WERI-Rb-1 (cell line): ENCODE measurements at regions not wholly inside any gene's neighbourhood (a gene's known extent, or its start where the extent isn't known, plus 50 kb on each side); places are given as distances from the start of the nearest gene placed in this dataset.

Source experiments
- DNase-seq: peaks from one replicate; pipeline ENCODE4 v3.0.0-alpha.2; 2020
- H3K27ac ChIP-seq: fragments of 250-450 bp; sonication (Bioruptor Pico); 2 replicates; pipeline ENCODE4 v1.5.1; 2020; ENCODE audit warnings: mild to moderate bottlenecking, moderate library complexity
- H3K27me3 ChIP-seq: fragments of 250-450 bp; sonication (Bioruptor Pico); 2 replicates; pipeline ENCODE4 v1.5.1; 2021; ENCODE audit warnings: mild to moderate bottlenecking, low read depth, moderate library complexity; ENCODE audit not compliant: insufficient read depth, severe bottlenecking
- H3K36me3 ChIP-seq: fragments of 250-450 bp; sonication (Bioruptor Pico); 2 replicates; pipeline ENCODE4 v1.5.1; 2020; ENCODE audit warnings: mild to moderate bottlenecking, moderate library complexity
- H3K4me3 ChIP-seq: 2 replicates; pipeline ENCODE4 v1.5.1; 2011; ENCODE audit warnings: low read depth, mild to moderate bottlenecking, control low read depth, low read length
- H3K9me3 ChIP-seq: fragments of 250-450 bp; sonication (Bioruptor Pico); 2 replicates; pipeline ENCODE4 v1.5.1; 2021; ENCODE audit warnings: mild to moderate bottlenecking, moderate library complexity; ENCODE audit not compliant: severe bottlenecking
- TF ChIP-seq, protein P1 (sequence below): IDR thresholded peaks from 2 replicates; pipeline ENCODE4 v1.5.1; 2011; ENCODE audit warnings: low read depth, mild to moderate bottlenecking, control low read depth, inconsistent platforms, low read length

DNA sequence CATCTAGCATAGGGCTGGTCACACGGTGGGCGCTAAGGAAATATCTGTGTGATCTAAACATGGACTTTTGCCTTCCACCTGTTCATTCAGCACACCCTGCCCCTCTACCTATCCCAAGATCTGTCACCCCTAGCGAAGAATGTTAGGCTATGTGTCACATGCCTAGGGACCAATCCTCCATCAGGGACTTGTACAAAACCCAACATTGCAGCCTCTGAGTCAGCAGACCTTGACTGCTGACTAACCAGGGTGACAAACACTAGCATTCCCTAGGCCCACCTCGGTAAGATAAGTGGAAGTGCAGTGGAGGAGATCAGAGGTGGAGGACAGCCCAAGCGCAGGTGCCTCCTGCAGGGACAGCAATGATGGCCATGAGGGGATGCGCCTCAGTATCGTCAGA is 99.2 kb downstream of the SOX11 start:
- H3K4me3 ChIP-seq: no peak overlapping the region
- TF ChIP-seq, protein P1, sequence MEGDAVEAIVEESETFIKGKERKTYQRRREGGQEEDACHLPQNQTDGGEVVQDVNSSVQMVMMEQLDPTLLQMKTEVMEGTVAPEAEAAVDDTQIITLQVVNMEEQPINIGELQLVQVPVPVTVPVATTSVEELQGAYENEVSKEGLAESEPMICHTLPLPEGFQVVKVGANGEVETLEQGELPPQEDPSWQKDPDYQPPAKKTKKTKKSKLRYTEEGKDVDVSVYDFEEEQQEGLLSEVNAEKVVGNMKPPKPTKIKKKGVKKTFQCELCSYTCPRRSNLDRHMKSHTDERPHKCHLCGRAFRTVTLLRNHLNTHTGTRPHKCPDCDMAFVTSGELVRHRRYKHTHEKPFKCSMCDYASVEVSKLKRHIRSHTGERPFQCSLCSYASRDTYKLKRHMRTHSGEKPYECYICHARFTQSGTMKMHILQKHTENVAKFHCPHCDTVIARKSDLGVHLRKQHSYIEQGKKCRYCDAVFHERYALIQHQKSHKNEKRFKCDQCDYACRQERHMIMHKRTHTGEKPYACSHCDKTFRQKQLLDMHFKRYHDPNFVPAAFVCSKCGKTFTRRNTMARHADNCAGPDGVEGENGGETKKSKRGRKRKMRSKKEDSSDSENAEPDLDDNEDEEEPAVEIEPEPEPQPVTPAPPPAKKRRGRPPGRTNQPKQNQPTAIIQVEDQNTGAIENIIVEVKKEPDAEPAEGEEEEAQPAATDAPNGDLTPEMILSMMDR: no peak
- no peak for DNase-seq
- no peaks in the 10 kb centered on the region for H3K27me3 ChIP-seq
- H3K9me3 ChIP-seq: peaks cover 9% of the 10 kb centered on the region
- no peaks in the 10 kb centered on the region for H3K36me3 ChIP-seq
- no peak overlapping the region for H3K27ac ChIP-seq

DNA sequence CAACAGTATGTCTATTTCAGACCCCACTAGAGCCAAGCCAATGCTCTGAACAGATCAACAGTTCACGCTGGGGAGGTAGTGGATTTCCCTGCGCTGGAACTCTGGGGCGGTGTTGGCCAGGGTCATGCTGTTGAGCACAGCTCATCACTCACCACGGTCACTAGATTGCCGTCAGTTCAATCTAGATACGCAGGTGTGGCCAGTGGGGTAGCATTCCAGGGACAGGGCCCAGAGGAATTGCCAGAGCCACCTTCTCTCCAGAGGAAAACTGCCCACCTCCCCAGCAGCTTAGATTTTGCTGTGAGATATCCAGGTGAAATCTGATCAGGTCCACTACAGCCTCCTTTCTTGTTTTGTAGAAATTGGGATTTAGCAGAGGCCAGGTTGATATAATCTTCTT is 101.8 kb downstream of the SOX11 start:
- DNase-seq: peak; percentile 64
- Histone ChIP-seq H3K4me3 (peak overlapping the region; percentile 5; the same call in 1 of the 2 replicates), H3K36me3 (no peaks in the 10 kb centered on the region), H3K9me3 (peaks cover 3% of the 10 kb centered on the region), H3K27ac (peak overlapping the region; percentile 41), H3K27me3 (no peaks in the 10 kb centered on the region)
- TF ChIP-seq, protein P1: no peak

DNA sequence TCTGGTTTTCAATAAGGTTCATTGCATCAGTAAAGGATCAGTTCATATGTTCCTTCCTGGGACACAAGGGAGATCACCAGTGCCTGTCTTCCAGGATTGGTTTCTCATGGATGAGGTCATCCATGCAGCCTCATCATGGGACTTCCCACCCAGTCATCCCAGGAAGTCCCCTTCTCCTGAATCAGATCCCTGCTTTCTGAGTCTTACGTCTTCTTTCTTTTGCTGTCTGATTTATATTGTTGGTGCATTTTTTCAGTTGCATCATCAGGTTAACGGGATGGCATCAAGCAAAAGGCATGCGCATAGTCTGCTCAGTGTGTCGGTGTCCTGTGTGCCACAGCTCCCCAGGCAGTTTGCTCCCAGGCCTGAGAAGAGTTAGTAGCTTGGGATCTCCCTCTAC is 105.9 kb downstream of the SOX11 start:
- TF ChIP-seq, protein P1: no peak
- DNase-seq: no peak
- H3K4me3 ChIP-seq: no peak overlapping the region
- no peaks in the 10 kb centered on the region for H3K36me3 ChIP-seq
- no peaks in the 10 kb centered on the region for H3K27me3 ChIP-seq
- H3K9me3 ChIP-seq: peaks cover 7% of the 10 kb centered on the region
- H3K27ac ChIP-seq: no peak overlapping the region

DNA sequence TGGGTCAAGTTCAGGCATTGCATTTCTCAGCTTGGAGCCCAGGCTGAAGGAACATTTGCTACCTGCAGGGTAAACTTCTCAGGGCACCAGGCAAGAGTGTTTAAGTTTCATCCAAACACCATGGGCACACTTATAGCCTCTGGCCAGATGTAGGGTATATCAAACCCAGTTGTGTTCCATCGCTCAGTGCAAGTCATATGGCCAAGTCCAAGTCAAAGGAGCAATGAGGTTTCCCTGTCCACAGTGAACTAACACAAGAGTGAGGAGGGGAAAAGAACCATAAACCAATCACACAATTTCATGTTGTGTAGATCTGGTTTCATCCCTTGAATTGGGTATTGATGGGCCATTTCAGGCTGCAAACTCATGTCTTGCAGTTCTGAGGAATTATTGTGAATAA is 107.2 kb downstream of the SOX11 start:
- H3K27ac ChIP-seq: no peak overlapping the region
- H3K4me3 ChIP-seq: no peak overlapping the region
- H3K9me3 ChIP-seq: peaks cover 7% of the 10 kb centered on the region
- no peaks in the 10 kb centered on the region for H3K27me3 ChIP-seq
- no peaks in the 10 kb centered on the region for H3K36me3 ChIP-seq
- no peak for DNase-seq
- TF ChIP-seq, protein P1: no peak

DNA sequence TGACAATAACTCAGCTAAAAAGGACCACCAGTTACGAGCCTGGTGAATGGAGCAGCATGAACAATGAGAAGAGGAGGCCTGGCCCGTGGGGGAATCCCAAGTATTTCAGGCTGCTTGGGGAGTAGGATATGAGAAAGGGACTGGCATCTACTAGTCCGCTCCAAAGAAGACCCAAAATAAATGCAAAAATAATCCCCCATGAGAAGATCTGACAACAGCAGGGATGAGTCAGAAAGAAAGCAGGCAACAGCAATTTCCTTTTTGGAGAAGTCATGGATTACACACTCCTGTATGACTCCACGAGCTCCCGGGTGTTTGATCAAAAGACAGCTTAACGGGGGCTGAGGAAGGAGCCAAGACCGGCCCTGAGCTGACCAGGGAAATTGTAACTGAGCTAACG is 111.4 kb downstream of the SOX11 start:
- TF ChIP-seq, protein P1: no peak
- no peak overlapping the region for H3K4me3 ChIP-seq
- no peaks in the 10 kb centered on the region for H3K36me3 ChIP-seq
- no peaks in the 10 kb centered on the region for H3K27me3 ChIP-seq
- H3K9me3 ChIP-seq: peaks cover 7% of the 10 kb centered on the region
- no peak overlapping the region for H3K27ac ChIP-seq
- DNase-seq: peak; percentile 27

DNA sequence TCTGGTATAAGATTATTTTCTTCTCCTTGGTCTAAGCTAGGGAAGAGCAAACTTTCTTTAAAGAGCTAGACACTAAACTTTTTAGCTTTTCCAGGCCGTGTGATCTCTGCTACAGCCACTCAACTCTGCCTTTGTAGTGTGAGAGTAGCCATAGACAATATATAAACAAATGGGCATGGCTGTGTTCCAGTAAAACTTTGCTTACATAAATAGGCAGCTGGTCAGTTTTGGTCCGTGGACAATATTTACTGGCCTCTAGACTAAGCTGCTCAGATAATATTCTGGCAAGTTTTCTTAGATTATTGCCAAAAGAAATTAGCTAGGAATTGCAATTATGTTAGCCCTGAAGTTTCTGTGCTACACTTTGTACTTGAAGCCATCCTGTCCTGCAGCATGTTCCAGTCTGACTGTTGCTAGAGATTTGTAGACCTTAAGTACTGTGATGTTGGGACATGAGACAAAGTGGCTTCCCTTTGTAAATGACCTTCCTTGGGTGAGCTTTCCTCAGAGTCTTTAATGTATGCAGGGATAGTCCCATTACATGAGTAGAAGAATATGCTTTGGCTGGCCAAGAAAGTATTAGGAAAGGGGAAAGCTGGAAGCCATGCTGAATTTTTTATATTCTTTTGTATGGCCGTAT is 126.9 kb downstream of the SOX11 start:
- TF ChIP-seq, protein P1: no peak

More for the DNA sequence above, 126.9 kb downstream of the SOX11 start:
- Histone ChIP-seq H3K27ac (no peak overlapping the region), H3K36me3 (no peaks in the 10 kb centered on the region), H3K4me3 (no peak overlapping the region), H3K9me3 (peaks cover 4% of the 10 kb centered on the region), H3K27me3 (no peaks in the 10 kb centered on the region)
- DNase-seq: no peak
